OCI-LY1 (cell line): ENCODE measurements at regions not wholly inside any gene's neighbourhood (a gene's known extent, or its start where the extent isn't known, plus 50 kb on each side); places are given as distances from the start of the nearest gene placed in this dataset.

Experiments used
- EZH2 ChIP-seq: fragments of 200-600 bp; sonication (generic), shearing (Covaris generic); IDR thresholded peaks from 2 replicates; pipeline ENCODE4 v1.8.0; 2017; ENCODE audit warnings: borderline replicate concordance, mixed run types, mild to moderate bottlenecking, antibody characterized with exemption, low read length, moderate library complexity, mixed read lengths
- TF ChIP-seq, protein P1 (sequence below): fragments of 200-600 bp; sonication (generic), shearing (Covaris generic); IDR thresholded peaks from 2 replicates; pipeline ENCODE4 v1.5.1; 2017; ENCODE audit warnings: mild to moderate bottlenecking, antibody characterized with exemption, low read length, moderate library complexity, mixed read lengths

DNA sequence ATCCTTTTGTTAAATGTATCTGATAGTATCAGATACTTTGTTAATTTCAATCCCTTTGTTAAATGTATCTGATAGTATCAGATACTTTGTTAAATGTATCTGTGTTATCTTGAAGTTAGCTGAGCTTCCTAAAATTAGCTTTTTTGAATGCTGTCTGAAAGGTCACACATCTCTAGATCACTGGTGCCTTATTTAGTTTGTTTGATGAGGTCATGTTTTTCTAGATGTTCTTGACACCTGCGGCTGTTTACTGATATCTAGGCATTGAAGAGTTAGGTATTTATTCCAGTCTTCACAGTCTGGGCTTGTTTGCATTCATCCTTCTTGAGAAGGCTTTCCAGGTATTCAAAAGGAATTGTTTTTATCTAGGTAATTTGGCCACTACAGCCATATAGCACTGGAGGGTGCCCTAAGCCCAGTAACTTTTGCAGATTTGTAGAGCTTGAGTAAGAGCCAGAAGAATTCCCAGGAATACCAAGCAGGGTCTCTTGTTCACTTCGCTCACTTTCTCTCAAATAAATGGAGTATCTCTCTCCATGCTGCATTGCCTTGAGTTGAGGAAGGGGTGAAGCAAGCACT is 435.4 kb upstream of the GRAMD2B start:
- TF ChIP-seq, protein P1, sequence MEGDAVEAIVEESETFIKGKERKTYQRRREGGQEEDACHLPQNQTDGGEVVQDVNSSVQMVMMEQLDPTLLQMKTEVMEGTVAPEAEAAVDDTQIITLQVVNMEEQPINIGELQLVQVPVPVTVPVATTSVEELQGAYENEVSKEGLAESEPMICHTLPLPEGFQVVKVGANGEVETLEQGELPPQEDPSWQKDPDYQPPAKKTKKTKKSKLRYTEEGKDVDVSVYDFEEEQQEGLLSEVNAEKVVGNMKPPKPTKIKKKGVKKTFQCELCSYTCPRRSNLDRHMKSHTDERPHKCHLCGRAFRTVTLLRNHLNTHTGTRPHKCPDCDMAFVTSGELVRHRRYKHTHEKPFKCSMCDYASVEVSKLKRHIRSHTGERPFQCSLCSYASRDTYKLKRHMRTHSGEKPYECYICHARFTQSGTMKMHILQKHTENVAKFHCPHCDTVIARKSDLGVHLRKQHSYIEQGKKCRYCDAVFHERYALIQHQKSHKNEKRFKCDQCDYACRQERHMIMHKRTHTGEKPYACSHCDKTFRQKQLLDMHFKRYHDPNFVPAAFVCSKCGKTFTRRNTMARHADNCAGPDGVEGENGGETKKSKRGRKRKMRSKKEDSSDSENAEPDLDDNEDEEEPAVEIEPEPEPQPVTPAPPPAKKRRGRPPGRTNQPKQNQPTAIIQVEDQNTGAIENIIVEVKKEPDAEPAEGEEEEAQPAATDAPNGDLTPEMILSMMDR: no peak
- TF ChIP-seq EZH2: no peak
